Endothelial cell (in vitro differentiated cells): ENCODE measurements at regions not wholly inside any gene's neighbourhood (a gene's known extent, or its start where the extent isn't known, plus 50 kb on each side); places are given as distances from the start of the nearest gene placed in this dataset.

Experiments used
- DNase-seq: peaks from one replicate; pipeline ENCODE4 v3.0.0; 2021; ENCODE audit warnings: low spot score
- H3K27ac Mint-ChIP-seq: one replicate; pipeline ENCODE4 v1.8.0; 2021; ENCODE audit warnings: mixed read lengths, inconsistent platforms; ENCODE audit not compliant: unreplicated experiment
- H3K27me3 Mint-ChIP-seq: one replicate; pipeline ENCODE4 v1.8.0; 2021; ENCODE audit warnings: mild to moderate bottlenecking, moderate library complexity, mixed read lengths, inconsistent platforms; ENCODE audit not compliant: unreplicated experiment
- H3K36me3 Mint-ChIP-seq: one replicate; pipeline ENCODE4 v1.8.0; 2021; ENCODE audit warnings: mild to moderate bottlenecking, low read depth, mixed read lengths, inconsistent platforms; ENCODE audit not compliant: unreplicated experiment
- H3K4me1 Mint-ChIP-seq: one replicate; pipeline ENCODE4 v1.8.0; 2021; ENCODE audit warnings: mild to moderate bottlenecking, mixed read lengths, inconsistent platforms; ENCODE audit not compliant: unreplicated experiment
- H3K4me3 Mint-ChIP-seq: one replicate; pipeline ENCODE4 v1.8.0; 2021; ENCODE audit warnings: mild to moderate bottlenecking, mixed read lengths, inconsistent platforms; ENCODE audit not compliant: unreplicated experiment
- H3K9me3 Mint-ChIP-seq: one replicate; pipeline ENCODE4 v1.8.0; 2021; ENCODE audit warnings: mixed read lengths, inconsistent platforms; ENCODE audit not compliant: unreplicated experiment
- TF ChIP-seq, protein P1 (sequence below): fragments of 200-600 bp; sonication (generic); IDR thresholded peaks from one replicate; pipeline ENCODE4 v1.5.0; 2021; ENCODE audit warnings: antibody characterized with exemption; ENCODE audit not compliant: unreplicated experiment

GRCh38 chr2:118386641-118387302 is 298.5 kb downstream of the INSIG2 start:
- no peaks in the 10 kb centered on the region for H3K9me3 Mint-ChIP-seq
- H3K27me3 Mint-ChIP-seq, result no peaks in the 10 kb centered on the region
- H3K4me1 Mint-ChIP-seq, result no peaks in the 10 kb centered on the region
- no peak overlapping the region for H3K27ac Mint-ChIP-seq
- no peaks in the 10 kb centered on the region for H3K36me3 Mint-ChIP-seq
- H3K4me3 Mint-ChIP-seq, result no peak overlapping the region
- TF ChIP-seq, protein P1, sequence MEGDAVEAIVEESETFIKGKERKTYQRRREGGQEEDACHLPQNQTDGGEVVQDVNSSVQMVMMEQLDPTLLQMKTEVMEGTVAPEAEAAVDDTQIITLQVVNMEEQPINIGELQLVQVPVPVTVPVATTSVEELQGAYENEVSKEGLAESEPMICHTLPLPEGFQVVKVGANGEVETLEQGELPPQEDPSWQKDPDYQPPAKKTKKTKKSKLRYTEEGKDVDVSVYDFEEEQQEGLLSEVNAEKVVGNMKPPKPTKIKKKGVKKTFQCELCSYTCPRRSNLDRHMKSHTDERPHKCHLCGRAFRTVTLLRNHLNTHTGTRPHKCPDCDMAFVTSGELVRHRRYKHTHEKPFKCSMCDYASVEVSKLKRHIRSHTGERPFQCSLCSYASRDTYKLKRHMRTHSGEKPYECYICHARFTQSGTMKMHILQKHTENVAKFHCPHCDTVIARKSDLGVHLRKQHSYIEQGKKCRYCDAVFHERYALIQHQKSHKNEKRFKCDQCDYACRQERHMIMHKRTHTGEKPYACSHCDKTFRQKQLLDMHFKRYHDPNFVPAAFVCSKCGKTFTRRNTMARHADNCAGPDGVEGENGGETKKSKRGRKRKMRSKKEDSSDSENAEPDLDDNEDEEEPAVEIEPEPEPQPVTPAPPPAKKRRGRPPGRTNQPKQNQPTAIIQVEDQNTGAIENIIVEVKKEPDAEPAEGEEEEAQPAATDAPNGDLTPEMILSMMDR, result no peak
- no peak for DNase-seq

DNA sequence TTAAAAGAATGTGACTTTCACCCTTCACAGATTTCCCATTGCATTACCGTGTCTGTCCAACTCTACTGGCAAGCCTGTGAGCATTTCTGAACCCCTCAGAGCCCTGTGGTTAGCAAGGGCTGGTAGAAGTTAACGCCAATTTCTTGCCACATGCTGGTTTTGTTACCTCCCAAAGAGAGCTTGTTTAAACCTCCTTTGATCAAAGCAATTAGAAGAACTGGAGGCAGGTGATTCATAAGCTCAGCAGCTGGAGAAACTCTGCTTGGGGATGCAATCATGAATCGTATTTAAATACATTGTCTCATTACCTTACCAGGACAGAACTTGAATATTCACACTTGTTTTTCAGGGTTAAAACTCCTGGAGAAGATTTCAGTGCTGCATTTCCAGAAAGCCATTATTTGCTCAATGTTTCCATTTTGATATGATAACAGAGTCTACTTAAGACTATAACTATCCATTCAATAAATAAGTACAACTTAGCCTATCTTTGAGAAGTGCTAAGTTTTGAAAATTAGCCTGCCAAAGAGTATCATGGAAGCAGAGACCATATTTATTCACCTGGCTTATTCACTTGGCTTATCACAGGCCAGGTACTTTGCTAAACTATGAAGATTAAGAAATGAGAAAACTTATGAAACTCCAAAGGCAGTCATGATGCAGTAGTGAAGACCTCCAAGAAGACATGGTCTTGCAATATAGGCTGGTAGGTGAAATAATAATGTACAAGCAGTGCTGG is 292.8 kb downstream of the INSIG2 start:
- Mint-ChIP-seq H3K36me3 (no peaks in the 10 kb centered on the region), H3K9me3 (no peaks in the 10 kb centered on the region), H3K4me1 (no peaks in the 10 kb centered on the region), H3K4me3 (no peak overlapping the region), H3K27me3 (no peaks in the 10 kb centered on the region), H3K27ac (no peak overlapping the region)
- DNase-seq, result no peak
- TF ChIP-seq, protein P1, result no peak

- Mint-ChIP-seq H3K4me1 (peaks cover 3% of the 10 kb centered on the region), H3K27me3 (no peaks in the 10 kb centered on the region), H3K27ac (no peak overlapping the region), H3K36me3 (no peaks in the 10 kb centered on the region), H3K4me3 (no peak overlapping the region), H3K9me3 (no peaks in the 10 kb centered on the region)
- no peak for DNase-seq
- TF ChIP-seq, protein P1, result no peak
Observed at GRCh38 chr2:118375907-118376485, 287.7 kb downstream of the INSIG2 start.

DNA sequence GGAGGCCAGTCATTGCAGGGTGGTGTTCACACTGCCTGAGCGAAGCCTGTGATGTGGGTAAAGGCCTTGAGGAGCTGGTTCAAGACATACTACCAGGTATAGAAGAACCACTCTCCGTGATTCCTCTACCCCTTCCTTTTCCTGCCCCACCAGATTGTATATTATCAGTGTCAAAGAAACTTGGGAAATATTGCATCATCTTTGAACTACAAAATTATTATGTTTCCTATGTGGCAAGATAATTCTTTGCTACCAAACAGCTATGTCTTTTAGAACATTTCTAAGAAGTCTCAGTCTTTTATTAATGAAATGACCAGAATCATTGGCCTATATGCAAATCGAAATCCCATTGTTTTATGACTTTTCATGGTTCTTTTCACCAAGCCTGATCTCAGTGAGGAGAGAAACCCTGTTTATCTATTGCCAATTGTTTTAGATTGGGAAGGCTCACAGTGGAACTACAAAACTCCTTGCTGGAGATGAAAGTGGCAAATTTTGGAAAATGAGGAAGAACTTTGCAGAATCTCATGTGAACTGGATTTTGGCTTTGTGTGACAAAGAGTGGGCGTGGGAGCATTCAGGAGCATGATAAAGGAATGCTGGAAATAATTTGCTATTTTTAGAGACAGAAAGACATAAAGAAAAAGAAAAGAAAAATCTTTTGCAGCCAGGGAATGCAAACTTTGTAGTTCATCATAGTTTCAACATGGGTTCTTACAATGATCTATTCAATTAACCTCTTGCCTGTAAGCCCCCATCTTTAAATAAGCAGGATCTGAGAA is 286.9 kb downstream of the INSIG2 start:
- DNase-seq, result no peak
- Mint-ChIP-seq H3K4me1 (peaks cover 3% of the 10 kb centered on the region), H3K9me3 (no peaks in the 10 kb centered on the region), H3K36me3 (no peaks in the 10 kb centered on the region), H3K4me3 (no peak overlapping the region), H3K27me3 (no peaks in the 10 kb centered on the region), H3K27ac (no peak overlapping the region)
- TF ChIP-seq, protein P1, result no peak
